ENCODE measurements at regions not wholly inside any gene's neighbourhood (a gene's known extent, or its start where the extent isn't known, plus 50 kb on each side); places are given as distances from the start of the nearest gene placed in this dataset.

DNA sequence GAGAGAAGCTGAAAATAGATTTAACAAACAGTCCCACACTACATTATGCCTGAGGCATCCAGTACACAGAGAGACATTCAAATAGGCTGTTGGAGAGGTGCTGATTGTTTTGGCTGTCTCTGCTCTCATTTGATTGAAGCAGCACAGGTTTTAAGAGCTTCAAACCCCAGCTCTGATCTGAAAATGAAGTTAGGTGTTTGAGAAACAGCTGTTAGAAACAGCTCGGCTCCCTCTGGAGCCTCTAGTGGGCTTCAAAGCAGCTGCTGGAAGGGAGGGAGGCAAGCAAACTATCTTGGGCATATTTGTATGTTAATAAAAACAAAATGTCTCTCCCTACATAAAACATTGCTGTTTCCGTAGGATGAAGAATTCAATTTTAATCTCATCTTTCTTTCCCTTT is 607.3 kb upstream of the GOT2 start:
- 0% methylated on average over 2 of the region's 2 CpGs for WGBS (ENCODE audit: insufficient coverage, low coverage, missing lambda C conversion rate)
- DNase-seq (ENCODE audit: extremely low read depth in 1 of 4, low spot score in 3 of 4) (peak in 1 of 4 experiments; percentile 5), FAIRE-seq (no peak), ATAC-seq (no peak)
- Histone ChIP-seq H3K79me2 (ENCODE audit: control insufficient read depth, insufficient read depth, low read length) (no peaks in the 10 kb centered on the region), H3K27ac (ENCODE audit: extremely low read depth, low read depth, low read length) (no peak overlapping the region), H3K9me1 (ENCODE audit: control insufficient read depth, insufficient read depth, low read length) (no peaks in the 10 kb centered on the region), H3K36me3 (ENCODE audit: control insufficient read depth, insufficient read depth, low read length) (no peaks in the 10 kb centered on the region), H3K4me3 (no peak overlapping the region), H3K4me2 (ENCODE audit: insufficient read depth, low read length) (no peak overlapping the region), H2AFZ (ENCODE audit: low read depth, low read length) (no peak overlapping the region), H3K9ac (ENCODE audit: insufficient read depth in 1 of 2, low read depth in 2 of 2, low read length in 2 of 2) (no peak overlapping the region), H3K27me3 (ENCODE audit: control insufficient read depth in 2 of 2, insufficient read depth in 2 of 2, low read length in 2 of 2) (no peaks in the 10 kb centered on the region), H3K4me1 (replicated peaks in 1 of 2; ENCODE audit: control insufficient read depth in 2 of 2, insufficient read depth in 2 of 2, low read length in 2 of 2) (no peaks in the 10 kb centered on the region), H3K9me3 (replicated peaks; ENCODE audit: control insufficient read depth, insufficient read depth, low read depth, low read length) (no peaks in the 10 kb centered on the region), H4K20me1 (replicated peaks; ENCODE audit: control insufficient read depth, insufficient read depth, low read length) (no peaks in the 10 kb centered on the region)
- intact Hi-C loops (cut with micrococcal nuclease) = no loop called here
- BruUV-seq (replicated peaks) = no TSS peak
- CTCF ChIA-PET (ENCODE audit: low intra/inter-chr PET ratio) = no interaction called here
- POLR2A ChIA-PET = interaction anchor here (0.9 kb wide), 1 partner anchor 16 kb away, joined by 3 read pairs; no protein-coding TSS in a partner anchor
- TF ChIP-seq ZNF24 (IDR thresholded peaks at IDR 0.05) (no peak), KAT2B (IDR thresholded peaks at IDR 0.05; ENCODE audit: low read depth, low read length) (no peak), KLF6 (CRISPR knock-in tag; IDR thresholded peaks at IDR 0.05; ENCODE audit: borderline replicate concordance) (no peak)
- TF ChIP-seq, protein P1, sequence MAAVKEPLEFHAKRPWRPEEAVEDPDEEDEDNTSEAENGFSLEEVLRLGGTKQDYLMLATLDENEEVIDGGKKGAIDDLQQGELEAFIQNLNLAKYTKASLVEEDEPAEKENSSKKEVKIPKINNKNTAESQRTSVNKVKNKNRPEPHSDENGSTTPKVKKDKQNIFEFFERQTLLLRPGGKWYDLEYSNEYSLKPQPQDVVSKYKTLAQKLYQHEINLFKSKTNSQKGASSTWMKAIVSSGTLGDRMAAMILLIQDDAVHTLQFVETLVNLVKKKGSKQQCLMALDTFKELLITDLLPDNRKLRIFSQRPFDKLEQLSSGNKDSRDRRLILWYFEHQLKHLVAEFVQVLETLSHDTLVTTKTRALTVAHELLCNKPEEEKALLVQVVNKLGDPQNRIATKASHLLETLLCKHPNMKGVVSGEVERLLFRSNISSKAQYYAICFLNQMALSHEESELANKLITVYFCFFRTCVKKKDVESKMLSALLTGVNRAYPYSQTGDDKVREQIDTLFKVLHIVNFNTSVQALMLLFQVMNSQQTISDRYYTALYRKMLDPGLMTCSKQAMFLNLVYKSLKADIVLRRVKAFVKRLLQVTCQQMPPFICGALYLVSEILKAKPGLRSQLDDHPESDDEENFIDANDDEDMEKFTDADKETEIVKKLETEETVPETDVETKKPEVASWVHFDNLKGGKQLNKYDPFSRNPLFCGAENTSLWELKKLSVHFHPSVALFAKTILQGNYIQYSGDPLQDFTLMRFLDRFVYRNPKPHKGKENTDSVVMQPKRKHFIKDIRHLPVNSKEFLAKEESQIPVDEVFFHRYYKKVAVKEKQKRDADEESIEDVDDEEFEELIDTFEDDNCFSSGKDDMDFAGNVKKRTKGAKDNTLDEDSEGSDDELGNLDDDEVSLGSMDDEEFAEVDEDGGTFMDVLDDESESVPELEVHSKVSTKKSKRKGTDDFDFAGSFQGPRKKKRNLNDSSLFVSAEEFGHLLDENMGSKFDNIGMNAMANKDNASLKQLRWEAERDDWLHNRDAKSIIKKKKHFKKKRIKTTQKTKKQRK (IDR thresholded peaks at IDR 0.05; ENCODE audit: borderline replicate concordance, low read depth, low read length) = no peak
- in situ Hi-C loops (cut with MboI) = no loop called here
